ENCODE measurements at regions not wholly inside any gene's neighbourhood (a gene's known extent, or its start where the extent isn't known, plus 50 kb on each side); places are given as distances from the start of the nearest gene placed in this dataset.

DNA sequence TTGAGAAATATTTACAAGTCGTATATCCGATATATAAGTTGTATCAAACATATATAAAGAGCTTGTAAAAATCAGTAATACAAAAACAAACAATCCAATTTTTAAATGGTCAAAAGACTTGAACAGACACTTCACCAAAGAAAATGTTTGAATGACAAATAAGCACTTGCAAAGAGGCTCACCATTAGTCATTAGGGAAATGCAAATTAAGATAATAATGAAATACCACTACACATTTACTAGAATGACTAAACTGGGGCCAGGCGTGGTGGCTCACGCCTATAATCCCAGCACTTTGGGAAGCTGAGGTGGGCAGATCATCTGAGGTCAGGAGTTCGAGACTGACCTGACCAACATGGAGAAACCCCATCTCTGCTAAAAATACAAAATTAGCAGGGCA is 134.6 kb upstream of the HAND1 start:
- H3K27ac ChIP-seq: no peak overlapping the region
- DNase-seq: no peak
- no peak overlapping the region for H3K4me3 ChIP-seq (ENCODE audit: low read depth, low read length)
- TF ChIP-seq, protein P1, sequence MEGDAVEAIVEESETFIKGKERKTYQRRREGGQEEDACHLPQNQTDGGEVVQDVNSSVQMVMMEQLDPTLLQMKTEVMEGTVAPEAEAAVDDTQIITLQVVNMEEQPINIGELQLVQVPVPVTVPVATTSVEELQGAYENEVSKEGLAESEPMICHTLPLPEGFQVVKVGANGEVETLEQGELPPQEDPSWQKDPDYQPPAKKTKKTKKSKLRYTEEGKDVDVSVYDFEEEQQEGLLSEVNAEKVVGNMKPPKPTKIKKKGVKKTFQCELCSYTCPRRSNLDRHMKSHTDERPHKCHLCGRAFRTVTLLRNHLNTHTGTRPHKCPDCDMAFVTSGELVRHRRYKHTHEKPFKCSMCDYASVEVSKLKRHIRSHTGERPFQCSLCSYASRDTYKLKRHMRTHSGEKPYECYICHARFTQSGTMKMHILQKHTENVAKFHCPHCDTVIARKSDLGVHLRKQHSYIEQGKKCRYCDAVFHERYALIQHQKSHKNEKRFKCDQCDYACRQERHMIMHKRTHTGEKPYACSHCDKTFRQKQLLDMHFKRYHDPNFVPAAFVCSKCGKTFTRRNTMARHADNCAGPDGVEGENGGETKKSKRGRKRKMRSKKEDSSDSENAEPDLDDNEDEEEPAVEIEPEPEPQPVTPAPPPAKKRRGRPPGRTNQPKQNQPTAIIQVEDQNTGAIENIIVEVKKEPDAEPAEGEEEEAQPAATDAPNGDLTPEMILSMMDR (IDR thresholded peaks at IDR 0.05; ENCODE audit: low read depth, low read length): no peak
- no peaks in the 10 kb centered on the region for H3K36me3 ChIP-seq
- peaks cover 2% of the 10 kb centered on the region for H3K27me3 ChIP-seq (ENCODE audit: insufficient read depth, low read depth, severe bottlenecking)
- no peaks in the 10 kb centered on the region for H3K9me3 ChIP-seq (ENCODE audit: severe bottlenecking)

DNA sequence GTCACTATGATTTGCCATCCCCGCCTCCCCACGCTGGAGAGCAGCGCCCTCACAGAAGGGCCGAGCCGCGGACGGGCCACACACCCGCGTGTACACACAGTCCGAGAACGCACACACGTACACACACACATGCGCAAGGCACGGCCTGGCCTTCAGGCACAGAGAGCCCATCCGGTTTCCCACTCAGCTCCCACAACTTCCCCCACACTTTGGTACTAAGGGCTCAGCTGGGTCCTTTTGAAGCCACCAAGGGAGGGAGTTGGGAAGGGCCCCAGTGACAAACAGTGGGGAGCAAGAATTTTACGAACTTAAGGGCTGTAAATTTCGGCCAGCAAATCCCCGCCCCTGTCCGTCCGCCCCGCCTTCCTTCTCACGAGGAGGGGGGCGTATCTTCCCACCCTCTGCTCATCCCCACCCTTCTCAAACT is 133.3 kb upstream of the HAND1 start:
- no peak for DNase-seq
- TF ChIP-seq, protein P1 (IDR thresholded peaks at IDR 0.05; ENCODE audit: low read depth, low read length): no peak
- no peak overlapping the region for H3K4me3 ChIP-seq (ENCODE audit: low read depth, low read length)
- no peaks in the 10 kb centered on the region for H3K36me3 ChIP-seq
- H3K27ac ChIP-seq: no peak overlapping the region
- H3K27me3 ChIP-seq (ENCODE audit: insufficient read depth, low read depth, severe bottlenecking): peaks cover 2% of the 10 kb centered on the region
- H3K9me3 ChIP-seq (ENCODE audit: severe bottlenecking): no peaks in the 10 kb centered on the region

DNA sequence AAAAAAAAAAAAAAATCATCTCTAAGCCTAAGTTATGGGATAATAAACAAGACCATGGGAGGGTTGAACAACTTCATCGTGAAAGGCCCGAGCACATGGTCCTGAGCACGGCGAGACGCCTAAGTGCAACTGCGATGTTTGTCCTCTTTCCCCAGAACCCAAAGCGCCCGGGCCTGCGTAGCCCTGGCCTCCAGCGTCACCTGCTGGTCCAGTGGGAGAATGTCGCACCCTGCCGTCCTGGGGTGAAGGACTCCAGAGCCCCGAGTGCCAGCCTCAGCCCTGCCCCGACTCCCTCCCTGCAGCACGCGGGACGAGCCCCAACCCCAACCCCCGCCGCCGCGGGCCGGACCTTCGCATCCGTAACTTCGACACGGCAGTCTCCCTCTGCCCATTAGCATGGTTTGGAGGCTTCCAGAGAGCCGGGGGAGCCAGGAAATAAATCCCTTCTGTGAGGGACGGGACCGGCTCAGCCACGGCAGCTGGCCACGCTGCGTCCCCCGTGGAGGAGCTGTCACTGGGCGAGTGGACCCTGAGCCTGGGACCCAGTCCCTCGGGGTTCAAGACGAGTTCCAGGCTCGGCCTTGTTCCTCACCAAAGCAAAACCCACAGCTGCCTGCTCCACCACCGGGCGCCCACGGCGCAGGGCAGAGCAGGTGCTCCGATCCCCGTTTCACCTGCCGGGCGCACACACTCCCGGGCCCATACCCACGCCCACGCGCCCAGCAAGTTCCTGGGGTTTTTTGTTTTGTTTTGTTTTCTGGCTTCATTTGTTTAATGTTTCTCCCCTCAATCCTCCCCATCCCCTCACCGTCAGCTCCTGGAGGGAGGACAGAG is 132.5 kb upstream of the HAND1 start:
- Histone ChIP-seq H3K9me3 (ENCODE audit: severe bottlenecking) (no peaks in the 10 kb centered on the region), H3K27ac (no peak overlapping the region), H3K36me3 (no peaks in the 10 kb centered on the region), H3K4me3 (ENCODE audit: low read depth, low read length) (peak overlapping the region; percentile 47), H3K27me3 (ENCODE audit: insufficient read depth, low read depth, severe bottlenecking) (peaks cover 2% of the 10 kb centered on the region)
- peak; percentile 83 for DNase-seq
- TF ChIP-seq, protein P1 (IDR thresholded peaks at IDR 0.05; ENCODE audit: low read depth, low read length): peak; percentile 99

DNA sequence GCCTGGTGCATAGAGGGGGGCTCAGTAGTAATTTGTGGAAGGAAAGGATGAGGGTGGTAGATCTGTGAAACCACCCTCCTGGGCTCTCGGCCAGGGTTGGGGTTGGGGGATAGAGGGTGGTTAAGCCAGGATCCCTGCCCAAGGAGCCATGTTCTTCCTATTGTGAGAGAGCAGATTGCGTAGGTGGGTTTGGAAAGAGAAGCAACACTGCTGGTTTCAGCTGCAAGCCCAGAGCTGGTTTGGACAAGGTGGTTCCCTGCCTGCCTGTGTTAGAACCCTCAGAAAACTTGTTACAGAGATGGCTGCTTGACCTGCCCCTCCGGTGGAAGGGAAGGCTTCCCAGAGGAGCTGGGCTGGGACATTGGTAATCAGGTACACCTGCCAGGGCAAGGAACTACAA is 131.2 kb upstream of the HAND1 start:
- Histone ChIP-seq H3K36me3 (no peaks in the 10 kb centered on the region), H3K9me3 (ENCODE audit: severe bottlenecking) (no peaks in the 10 kb centered on the region), H3K27me3 (ENCODE audit: insufficient read depth, low read depth, severe bottlenecking) (peaks cover 2% of the 10 kb centered on the region), H3K4me3 (ENCODE audit: low read depth, low read length) (no peak overlapping the region), H3K27ac (no peak overlapping the region)
- TF ChIP-seq, protein P1 (IDR thresholded peaks at IDR 0.05; ENCODE audit: low read depth, low read length): no peak
- DNase-seq: no peak

DNA sequence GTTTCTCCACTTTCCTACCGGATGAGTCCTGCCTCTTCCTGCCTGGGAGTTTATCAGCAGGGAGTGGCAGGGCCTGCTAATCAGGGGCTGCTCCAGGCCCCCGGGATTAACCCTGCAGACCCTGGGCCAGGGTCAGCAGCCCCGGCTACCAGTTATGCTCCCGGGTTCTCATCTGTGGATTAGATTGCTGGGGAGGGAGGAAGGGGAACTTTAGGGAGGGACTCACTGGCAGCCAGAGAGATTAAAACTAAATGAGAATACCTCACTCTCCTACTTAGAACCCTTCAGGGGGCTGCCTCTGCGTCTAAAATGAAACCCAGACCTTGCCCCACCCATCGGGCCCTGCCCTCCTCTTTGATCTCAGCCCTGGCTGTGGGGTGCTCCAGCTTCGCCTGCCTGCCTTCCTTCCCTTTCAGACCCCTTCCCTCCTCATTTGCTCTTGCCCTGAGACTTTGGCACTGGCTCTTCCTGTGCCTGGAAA is 130.5 kb upstream of the HAND1 start:
- TF ChIP-seq, protein P1 (IDR thresholded peaks at IDR 0.05; ENCODE audit: low read depth, low read length): no peak
- peak; percentile 63 for DNase-seq
- H3K4me3 ChIP-seq (ENCODE audit: low read depth, low read length): no peak overlapping the region
- H3K9me3 ChIP-seq (ENCODE audit: severe bottlenecking): no peaks in the 10 kb centered on the region
- peaks cover 2% of the 10 kb centered on the region for H3K27me3 ChIP-seq (ENCODE audit: insufficient read depth, low read depth, severe bottlenecking)
- H3K27ac ChIP-seq: peak overlapping the region; percentile 3; the same call in 1 of the 2 replicates
- no peaks in the 10 kb centered on the region for H3K36me3 ChIP-seq
